ENCODE measurements at regions not wholly inside any gene's neighbourhood (a gene's known extent, or its start where the extent isn't known, plus 50 kb on each side); places are given as distances from the start of the nearest gene placed in this dataset.

DNA sequence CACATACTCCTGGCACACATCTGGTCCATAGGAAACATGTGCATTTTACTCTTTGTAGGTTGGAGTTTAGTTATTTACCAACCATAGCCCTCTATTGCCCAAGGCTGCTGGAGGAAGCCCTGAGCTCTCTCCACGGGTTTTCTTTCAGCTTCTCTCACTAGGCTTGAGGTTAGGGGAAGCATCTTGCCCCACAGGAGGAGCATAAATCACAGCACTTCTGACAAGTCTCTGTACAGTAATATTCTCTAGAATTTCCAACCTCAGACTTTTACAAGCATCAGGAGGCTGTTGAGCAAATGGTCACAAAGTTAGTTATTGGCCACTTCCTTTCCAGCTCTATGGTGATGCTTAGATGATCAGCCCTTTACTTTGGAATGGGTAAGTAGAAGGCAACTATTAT lies 122.9 kb upstream of the GLI3 start:
- ATAC-seq (ENCODE audit: low read depth) (no peak), DNase-seq (no peak)
- H3K27me3 Mint-ChIP-seq, result no peaks in the 10 kb centered on the region
- H3K4me3 Mint-ChIP-seq, result no peak overlapping the region
- H3K4me1 Mint-ChIP-seq, result no peaks in the 10 kb centered on the region
- intact Hi-C loops (cut with micrococcal nuclease), result no loop called here
- H3K9me3 Mint-ChIP-seq, result peaks cover 8% of the 10 kb centered on the region
- TF ChIP-seq CTCF (IDR thresholded peaks at IDR 0.05), result no peak
- ChIA-PET POLR2A (no interaction called here), CTCF (no interaction called here)
- no peaks in the 10 kb centered on the region for H3K36me3 Mint-ChIP-seq (ENCODE audit: low read depth)
- H3K27ac Mint-ChIP-seq, result no peak overlapping the region

- H3K36me3 Mint-ChIP-seq (ENCODE audit: low read depth), result no peaks in the 10 kb centered on the region
Measured at GRCh38 chr7:42351316-42351935, 114.4 kb upstream of the GLI3 start.

DNA sequence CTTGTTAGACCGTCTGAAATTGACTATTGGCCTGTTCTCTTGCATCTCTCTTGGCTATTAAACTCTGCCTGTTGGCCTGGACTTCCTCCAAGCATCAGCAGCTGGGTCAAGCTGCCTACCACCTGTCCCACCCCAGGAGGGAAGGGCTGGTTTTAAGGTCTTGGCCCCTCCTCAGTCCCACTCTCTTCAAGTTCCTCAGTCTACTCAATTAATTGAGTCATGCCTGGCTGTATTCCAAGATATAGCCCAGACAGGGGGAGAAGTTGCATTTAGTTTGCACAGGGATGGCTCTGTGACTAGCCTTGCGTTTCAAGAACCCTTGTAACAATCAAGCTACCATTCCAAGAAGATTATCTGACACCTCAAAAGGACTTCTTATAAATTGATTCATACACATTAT lies 113.8 kb upstream of the GLI3 start:
- ChIA-PET CTCF (no interaction called here), POLR2A (no interaction called here)
- no peaks in the 10 kb centered on the region for H3K4me1 Mint-ChIP-seq
- no peak overlapping the region for H3K27ac Mint-ChIP-seq
- no peak for ATAC-seq (ENCODE audit: low read depth)
- H3K4me3 Mint-ChIP-seq, result no peak overlapping the region
- intact Hi-C loops (cut with micrococcal nuclease), result no loop called here
- no peaks in the 10 kb centered on the region for H3K36me3 Mint-ChIP-seq (ENCODE audit: low read depth)
- TF ChIP-seq CTCF (IDR thresholded peaks at IDR 0.05), result no peak
- H3K9me3 Mint-ChIP-seq, result no peaks in the 10 kb centered on the region
- H3K27me3 Mint-ChIP-seq, result no peaks in the 10 kb centered on the region
- DNase-seq, result no peak

More at GRCh38 chr7:42351316-42351935, 114.4 kb upstream of the GLI3 start:
- ATAC-seq (ENCODE audit: low read depth), result no peak
- no peak overlapping the region for H3K4me3 Mint-ChIP-seq
- no peak for TF ChIP-seq CTCF (IDR thresholded peaks at IDR 0.05)
- DNase-seq, result no peak
- intact Hi-C loops (cut with micrococcal nuclease), result no loop called here
- ChIA-PET CTCF (no interaction called here), POLR2A (no interaction called here)
- no peaks in the 10 kb centered on the region for H3K4me1 Mint-ChIP-seq
- H3K9me3 Mint-ChIP-seq, result no peaks in the 10 kb centered on the region
- H3K27ac Mint-ChIP-seq, result no peak overlapping the region
- H3K27me3 Mint-ChIP-seq, result no peaks in the 10 kb centered on the region

DNA sequence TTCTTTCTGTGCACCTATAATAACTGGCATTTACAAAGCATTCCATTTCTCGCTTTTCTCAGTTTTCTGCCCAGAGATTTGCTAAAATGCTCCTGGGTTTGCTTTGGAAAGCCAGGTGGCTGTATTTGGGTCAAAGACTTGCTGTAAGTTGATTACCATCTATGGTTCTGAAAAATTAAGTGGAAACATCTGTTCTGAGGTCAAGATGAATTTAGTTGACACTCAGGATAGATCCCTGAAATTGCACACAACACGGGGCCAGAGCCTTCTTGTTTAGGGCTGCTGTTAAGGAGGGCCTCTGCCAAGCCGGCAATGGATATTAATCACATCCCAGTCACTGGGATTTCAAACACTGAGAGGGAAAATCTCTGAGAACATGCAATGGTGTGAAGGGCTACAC lies 111.6 kb upstream of the GLI3 start:
- ChIA-PET CTCF (no interaction called here), POLR2A (no interaction called here)
- H3K27me3 Mint-ChIP-seq, result no peaks in the 10 kb centered on the region
- H3K27ac Mint-ChIP-seq, result no peak overlapping the region
- DNase-seq (no peak), ATAC-seq (ENCODE audit: low read depth) (no peak)
- H3K36me3 Mint-ChIP-seq (ENCODE audit: low read depth), result no peaks in the 10 kb centered on the region
- intact Hi-C loops (cut with micrococcal nuclease), result no loop called here
- H3K4me3 Mint-ChIP-seq, result no peak overlapping the region
- TF ChIP-seq CTCF (IDR thresholded peaks at IDR 0.05), result no peak
- H3K9me3 Mint-ChIP-seq, result no peaks in the 10 kb centered on the region
- H3K4me1 Mint-ChIP-seq, result no peaks in the 10 kb centered on the region

DNA sequence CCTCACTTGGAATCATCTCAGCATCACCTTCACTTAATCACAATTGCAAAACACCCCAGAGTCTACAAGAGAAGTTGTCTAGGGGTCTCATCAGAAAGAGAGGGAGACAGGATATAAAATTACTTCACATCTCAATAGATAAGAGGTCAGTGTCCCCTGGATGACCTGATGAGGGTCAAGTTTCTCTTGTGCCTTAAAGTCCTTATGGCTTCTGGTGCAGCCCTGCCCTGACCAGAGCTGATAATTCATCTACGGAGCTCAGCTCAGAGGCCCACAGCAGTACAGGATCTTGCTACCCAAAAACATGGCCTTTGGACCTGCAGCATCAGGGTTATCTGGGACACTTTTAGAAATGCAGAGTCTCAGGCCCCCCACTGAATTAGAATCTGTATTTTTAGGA lies 111.1 kb upstream of the GLI3 start:
- no peak for TF ChIP-seq CTCF (IDR thresholded peaks at IDR 0.05)
- DNase-seq (no peak), ATAC-seq (ENCODE audit: low read depth) (no peak)
- Mint-ChIP-seq H3K36me3 (ENCODE audit: low read depth) (no peaks in the 10 kb centered on the region), H3K27me3 (no peaks in the 10 kb centered on the region), H3K4me3 (no peak overlapping the region), H3K4me1 (no peaks in the 10 kb centered on the region), H3K27ac (no peak overlapping the region), H3K9me3 (no peaks in the 10 kb centered on the region)
- intact Hi-C loops (cut with micrococcal nuclease), result no loop called here
- POLR2A ChIA-PET, result no interaction called here
- CTCF ChIA-PET, result no interaction called here

Data from activated B cell treated with CpG ODN at 0.5 μM for 24 hours (primary cell).